Keratinocyte (primary cell): ENCODE measurements at regions not wholly inside any gene's neighbourhood (a gene's known extent, or its start where the extent isn't known, plus 50 kb on each side); places are given as distances from the start of the nearest gene placed in this dataset.
"Not testable (repeated sequence)": the region's sequence is repeated elsewhere in the genome, so short reads cannot be mapped to it uniquely, and the experiment has no call there.

ENCODE experiments used
- DNase-seq: peaks from one replicate; pipeline ENCODE4 v3.0.0-alpha.2; 2011; ENCODE audit warnings: low read depth, missing footprints, low spot score
- FAIRE-seq: peaks from 2 replicates; lab custom pipeline; 2011; peaks lifted over from hg19 to GRCh38; lab: Jason Lieb, UNC
- H2AFZ ChIP-seq: 2 replicates; pipeline ENCODE4 v1.6.0; 2012; ENCODE audit warnings: low read length, control low read depth, inconsistent platforms; ENCODE audit not compliant: control insufficient read depth
- H3K27ac ChIP-seq: 2 replicates; pipeline ENCODE4 v1.5.1; 2011; ENCODE audit warnings: low read length; ENCODE audit not compliant: control insufficient read depth, insufficient read depth
- H3K27me3 ChIP-seq: 3 replicates; pipeline ENCODE4 v1.6.0; 2011; ENCODE audit warnings: low read length; ENCODE audit not compliant: control insufficient read depth, insufficient read depth; ENCODE audit errors: extremely low read depth
- H3K36me3 ChIP-seq, 2 experiments: 2 replicates in 1 of 2; 3 replicates in 1 of 2; pipeline ENCODE4 v1.5.1; 2011; ENCODE audit warnings: low read length in 2 of 2, mild to moderate bottlenecking in 1 of 2; ENCODE audit not compliant: control insufficient read depth in 2 of 2, insufficient read depth in 2 of 2; ENCODE audit errors: extremely low read depth in 1 of 2
- H3K4me1 ChIP-seq: 3 replicates; pipeline ENCODE4 v1.5.1; 2011; ENCODE audit warnings: low read length; ENCODE audit not compliant: control insufficient read depth, insufficient read depth; ENCODE audit errors: extremely low read depth
- H3K4me2 ChIP-seq: 3 replicates; pipeline ENCODE4 v1.6.0; 2011; ENCODE audit warnings: low read depth, low read length; ENCODE audit not compliant: control insufficient read depth, insufficient read depth; ENCODE audit errors: extremely low read depth
- H3K4me3 ChIP-seq, 3 experiments: fragments of 200-600 bp in 1 of 3; sonication (generic) in 1 of 3; 2 replicates in 2 of 3; 3 replicates in 1 of 3; pipeline ENCODE4 v1.5.1; 2011 to 2016; ENCODE audit warnings: low read length in 3 of 3, mild to moderate bottlenecking in 3 of 3, control low read depth in 2 of 3, inconsistent platforms in 1 of 3, low read depth in 1 of 3, mixed read lengths in 1 of 3, mixed run types in 1 of 3, moderate library complexity in 1 of 3; ENCODE audit not compliant: control insufficient read depth in 2 of 3, insufficient read depth in 2 of 3; ENCODE audit errors: extremely low read depth in 1 of 3
- H3K79me2 ChIP-seq: 2 replicates; pipeline ENCODE4 v1.6.0; 2012; ENCODE audit warnings: low read length; ENCODE audit not compliant: control insufficient read depth, insufficient read depth
- H3K9ac ChIP-seq: 3 replicates; pipeline ENCODE4 v1.6.0; 2011; ENCODE audit warnings: low read length; ENCODE audit not compliant: control insufficient read depth, insufficient read depth; ENCODE audit errors: extremely low read depth
- H3K9me1 ChIP-seq: 3 replicates; pipeline ENCODE4 v1.6.0; 2011; ENCODE audit warnings: low read length; ENCODE audit not compliant: control insufficient read depth, insufficient read depth; ENCODE audit errors: extremely low read depth
- H3K9me3 ChIP-seq: 2 replicates; pipeline ENCODE4 v1.5.1; 2012; ENCODE audit warnings: low read depth, low read length; ENCODE audit not compliant: control insufficient read depth
- H4K20me1 ChIP-seq: 3 replicates; pipeline ENCODE4 v1.6.0; 2011; ENCODE audit warnings: low read length; ENCODE audit not compliant: control insufficient read depth, insufficient read depth; ENCODE audit errors: extremely low read depth
- CTCF ChIP-seq, 3 experiments: IDR thresholded peaks in 1 of 3; conservative IDR thresholded peaks in 1 of 3; optimal IDR thresholded peaks in 1 of 3; 2 replicates in 2 of 3; 3 replicates in 1 of 3; pipeline versions ENCODE3 to v1.5.1; 2011; ENCODE audit warnings: low read length in 3 of 3, mild to moderate bottlenecking in 3 of 3, moderate library complexity in 2 of 3, control low read depth in 1 of 3, inconsistent platforms in 1 of 3; ENCODE audit not compliant: insufficient read depth in 2 of 3; ENCODE audit errors: extremely low read depth in 1 of 3
- EZH2 ChIP-seq: IDR thresholded peaks from one replicate; pipeline ENCODE4 v1.6.1; 2012; ENCODE audit warnings: inconsistent platforms, mild to moderate bottlenecking, low read length, moderate library complexity
- dilution Hi-C: fragments of 300-500 bp; cut with MboI; formaldehyde crosslinking; loops from one replicate; pipeline ENCODE4 v1.7.0; 2020; ENCODE audit warnings: low sequenced_read_pairs; ENCODE audit not compliant: extremely low pct_ligation_motif_present

- no peak for FAIRE-seq
- Histone ChIP-seq H3K4me1 (no peaks in the 10 kb centered on the region), H3K9me1 (no peaks in the 10 kb centered on the region), H4K20me1 (no peaks in the 10 kb centered on the region), H2AFZ (no peak overlapping the region), H3K36me3 (no peaks in the 10 kb centered on the region), H3K27ac (no peak overlapping the region), H3K9ac (no peak overlapping the region), H3K9me3 (no peaks in the 10 kb centered on the region), H3K4me2 (no peak overlapping the region), H3K4me3 (no peak overlapping the region), H3K79me2 (no peaks in the 10 kb centered on the region), H3K27me3 (no peaks in the 10 kb centered on the region)
- no peak for DNase-seq
- TF ChIP-seq EZH2 (no peak), CTCF (optimal IDR thresholded peaks at IDR 0.05 in 1 of 3, IDR thresholded peaks at IDR 0.05 in 1 of 3, conservative IDR thresholded peaks at IDR 0.05 in 1 of 3; ENCODE audit: extremely low read depth in 1 of 3, insufficient read depth in 2 of 3, low read length in 3 of 3) (no peak)
- dilution Hi-C loops: no loop called here
Observed at GRCh38 chr4:169327951-169328350, 57.2 kb upstream of the SH3RF1 start.

DNA sequence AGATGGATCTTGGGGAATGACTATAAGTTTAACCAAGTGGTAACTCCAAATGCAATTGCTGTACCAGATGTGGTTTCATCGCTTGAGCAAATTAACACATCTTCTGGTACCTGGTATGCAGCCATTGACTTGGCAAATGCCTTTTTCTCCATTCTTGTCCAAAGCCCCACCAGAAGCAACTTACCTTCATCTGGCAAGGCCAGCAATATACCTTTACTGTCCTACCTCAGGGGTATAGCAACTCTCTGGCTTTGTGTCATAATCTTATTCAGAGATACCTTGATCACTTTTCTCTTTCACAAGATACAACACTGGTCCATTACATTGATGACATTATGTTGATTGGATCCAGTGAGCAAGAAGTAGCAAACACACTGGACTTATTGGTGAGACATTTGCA lies 53.2 kb upstream of the SH3RF1 start:
- H4K20me1 ChIP-seq, H3K4me3 ChIP-seq, H3K79me2 ChIP-seq, FAIRE-seq, H3K4me2 ChIP-seq, H3K36me3 ChIP-seq, H3K9me1 ChIP-seq, H2AFZ ChIP-seq, H3K27ac ChIP-seq, H3K4me1 ChIP-seq, DNase-seq, dilution Hi-C loops, H3K9me3 ChIP-seq, H3K9ac ChIP-seq, H3K27me3 ChIP-seq: not testable (repeated sequence)

DNA sequence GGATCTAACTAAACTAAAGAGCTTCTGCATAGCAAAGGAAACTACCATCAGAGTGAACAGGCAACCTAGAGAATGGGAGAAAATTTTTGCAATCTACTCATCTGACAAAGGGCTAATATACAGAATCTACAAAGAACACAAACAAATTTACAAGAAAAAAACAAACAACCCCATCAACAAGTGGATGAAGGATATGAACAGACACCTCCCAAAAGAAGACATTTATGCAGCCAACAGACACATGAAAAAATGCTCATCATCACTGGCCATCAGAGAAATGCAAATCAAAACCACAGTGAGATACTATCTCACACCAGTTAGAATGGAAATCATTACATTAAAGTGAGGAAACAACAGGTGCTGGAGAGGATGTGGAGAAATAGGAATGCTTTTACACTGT lies 52.1 kb upstream of the SH3RF1 start:
- H3K27ac ChIP-seq, H3K9me3 ChIP-seq, H2AFZ ChIP-seq, dilution Hi-C loops, H3K36me3 ChIP-seq, H3K9me1 ChIP-seq, H3K4me3 ChIP-seq, H3K4me2 ChIP-seq, H3K79me2 ChIP-seq, DNase-seq, H4K20me1 ChIP-seq, H3K4me1 ChIP-seq, H3K9ac ChIP-seq, FAIRE-seq, H3K27me3 ChIP-seq: not testable (repeated sequence)
